Fibroblast of skin of left biceps (primary cell): ENCODE measurements at regions not wholly inside any gene's neighbourhood (a gene's known extent, or its start where the extent isn't known, plus 50 kb on each side); places are given as distances from the start of the nearest gene placed in this dataset.
"Not testable (repeated sequence)": the region's sequence is repeated elsewhere in the genome, so short reads cannot be mapped to it uniquely, and the experiment has no call there.

Source experiments
- DNase-seq, 2 experiments: peaks; one replicate each; pipeline ENCODE4 v3.0.0-alpha.2; 2013; ENCODE audit warnings: low read depth in 2 of 2

GRCh38 chr2:56801214-56801613 lies 617.4 kb downstream of the CCDC85A start:
- DNase-seq: no peak

- DNase-seq: peak; percentile 10 to 18
Observed at GRCh38 chr2:56801770-56802169, 618.0 kb downstream of the CCDC85A start.

- DNase-seq: no peak
Observed at GRCh38 chr2:56803596-56803995, 619.8 kb downstream of the CCDC85A start.

GRCh38 chr2:56806924-56807323 lies 623.1 kb downstream of the CCDC85A start:
- no peak for DNase-seq

DNA sequence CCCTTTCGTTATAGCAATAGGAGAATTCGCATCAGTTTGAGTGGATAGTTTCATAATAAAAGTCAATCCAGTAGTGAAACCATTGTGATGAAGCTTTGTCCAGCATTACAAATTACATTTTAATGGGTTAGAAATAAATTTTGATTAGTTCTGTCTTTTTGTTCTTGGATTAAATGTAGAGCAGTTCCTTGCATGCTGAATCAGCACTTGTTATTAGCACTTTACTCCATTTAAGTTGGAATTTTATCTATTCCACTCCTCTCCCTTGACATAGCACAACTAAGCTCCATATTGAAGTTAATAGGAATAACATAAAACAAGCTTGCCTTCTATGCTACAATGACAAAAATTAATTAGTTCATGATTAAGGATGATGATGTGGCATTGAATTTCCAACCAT lies 624.1 kb downstream of the CCDC85A start:
- DNase-seq: no peak

DNA sequence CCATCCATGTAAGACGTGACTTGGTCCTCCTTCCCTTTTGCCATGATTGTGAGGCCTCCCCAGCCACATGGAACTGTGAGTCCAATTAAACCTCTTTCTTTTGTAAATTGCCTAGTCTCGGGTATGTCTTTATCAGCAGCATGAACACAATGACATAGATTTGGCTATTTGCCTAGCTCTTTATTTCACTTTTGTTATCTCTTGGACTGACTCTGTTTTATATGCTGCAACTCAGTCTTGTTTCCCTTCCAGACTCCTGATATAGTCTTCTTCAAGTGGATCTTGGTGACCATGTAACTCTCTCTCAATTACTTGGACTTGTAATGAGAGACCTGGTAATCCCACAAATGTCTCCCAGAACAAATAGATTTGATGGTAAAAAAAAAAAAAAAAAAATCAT lies 627.6 kb downstream of the CCDC85A start:
- DNase-seq: no peak

- DNase-seq: no peak
Observed at GRCh38 chr2:56812432-56812831, 628.6 kb downstream of the CCDC85A start.

DNA sequence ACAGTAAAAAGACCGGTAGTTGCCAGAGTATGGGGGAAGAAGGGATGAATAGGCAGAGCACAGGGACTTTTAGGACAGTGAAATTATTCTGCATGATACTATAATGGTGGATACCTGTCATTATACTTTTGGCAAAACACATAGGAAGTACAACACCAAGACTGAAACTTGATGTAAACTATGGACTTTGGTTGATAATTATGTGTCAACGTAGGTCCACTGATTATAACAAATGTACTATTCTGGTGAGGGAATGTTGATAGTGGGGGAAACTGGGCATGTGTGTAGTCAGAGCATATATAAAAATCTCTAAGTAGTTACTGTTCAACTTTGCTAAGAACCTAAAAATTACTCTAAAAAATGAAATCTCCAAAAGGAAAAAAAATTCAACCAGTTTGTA lies 629.7 kb downstream of the CCDC85A start:
- no peak for DNase-seq

DNA sequence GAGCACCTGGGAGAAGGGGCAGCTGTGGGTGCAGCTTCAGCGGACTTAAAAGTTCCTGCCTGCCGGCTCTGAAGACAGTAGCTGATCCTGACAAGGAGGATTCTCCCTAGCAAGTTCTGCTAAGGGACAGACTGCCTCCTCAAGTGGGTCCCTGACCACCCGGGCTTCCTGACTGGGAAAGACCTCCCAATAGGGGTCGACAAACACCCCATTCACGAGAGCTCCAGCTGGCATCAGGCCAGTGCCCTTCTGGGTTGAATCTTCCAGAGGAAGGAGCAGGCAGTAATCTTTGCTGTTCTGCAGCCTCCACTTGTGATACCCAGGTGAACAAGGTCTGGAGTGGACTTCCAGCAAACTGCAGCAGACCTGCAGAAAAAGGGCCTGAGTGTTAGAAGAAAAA lies 632.9 kb downstream of the CCDC85A start:
- DNase-seq: no peak

DNA sequence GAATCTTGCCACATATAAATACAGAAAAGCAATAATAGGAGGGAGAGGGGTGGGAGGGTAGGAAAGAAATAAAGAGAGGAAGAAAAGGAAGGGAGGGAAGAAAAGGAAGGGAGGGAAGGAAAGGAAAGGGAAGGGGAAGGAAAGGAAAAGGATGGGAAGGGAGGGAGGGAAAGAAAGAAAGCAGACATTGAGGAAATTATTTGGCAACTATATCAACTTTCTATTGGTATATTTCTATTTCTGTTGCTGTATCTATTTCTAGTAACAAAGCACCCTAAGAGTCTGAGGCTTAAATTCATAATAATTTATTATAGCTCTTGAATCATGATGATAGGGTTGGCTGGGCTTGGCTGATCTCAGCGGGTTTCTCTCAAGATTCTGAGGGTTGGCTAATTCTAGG lies 648.0 kb downstream of the CCDC85A start:
- no peak for DNase-seq

DNA sequence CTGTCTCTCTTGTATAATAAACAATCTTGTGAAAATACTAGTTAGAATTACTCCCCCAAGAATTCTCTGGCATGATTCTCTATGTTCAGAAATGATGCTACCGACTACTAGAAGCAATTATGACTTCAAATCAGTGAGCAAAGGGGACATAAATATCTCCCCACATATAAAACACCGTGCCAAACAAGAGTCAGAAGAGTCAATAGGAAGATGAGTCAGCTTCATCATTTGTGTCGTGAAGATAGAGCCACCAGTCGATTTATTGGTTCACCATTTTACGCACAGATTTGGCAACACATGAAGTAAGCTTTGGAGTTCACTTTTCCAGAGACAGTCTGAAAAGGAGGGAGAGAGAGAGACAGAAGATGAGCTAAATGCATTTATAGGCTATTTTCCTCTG lies 650.9 kb downstream of the CCDC85A start:
- DNase-seq: no peak

GRCh38 chr2:56840009-56840408 lies 656.2 kb downstream of the CCDC85A start:
- DNase-seq: not testable (repeated sequence)

DNA sequence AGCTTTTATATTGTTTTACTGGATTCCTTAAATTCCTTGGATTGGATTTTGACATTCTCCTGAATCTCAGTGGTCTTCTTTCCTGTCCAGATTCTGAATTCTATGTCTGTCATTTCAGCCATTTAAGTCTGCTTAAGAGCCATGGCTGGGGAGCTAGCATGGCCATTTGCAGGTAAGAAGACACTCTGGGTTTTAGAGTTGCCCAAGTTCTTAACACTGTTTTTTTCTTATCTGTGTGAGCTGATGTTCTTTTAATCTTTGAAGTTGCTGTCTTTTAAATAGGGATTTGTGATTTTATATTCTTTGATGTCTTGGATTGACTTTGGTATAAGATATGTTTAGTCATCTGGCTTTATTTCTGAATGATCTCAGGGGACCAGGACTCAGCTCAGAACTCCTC lies 677.2 kb downstream of the CCDC85A start:
- no peak for DNase-seq

- no peak for DNase-seq
Observed at GRCh38 chr2:56871644-56872043, 687.9 kb downstream of the CCDC85A start.

GRCh38 chr2:56874717-56875116 lies 690.9 kb downstream of the CCDC85A start:
- no peak for DNase-seq

DNA sequence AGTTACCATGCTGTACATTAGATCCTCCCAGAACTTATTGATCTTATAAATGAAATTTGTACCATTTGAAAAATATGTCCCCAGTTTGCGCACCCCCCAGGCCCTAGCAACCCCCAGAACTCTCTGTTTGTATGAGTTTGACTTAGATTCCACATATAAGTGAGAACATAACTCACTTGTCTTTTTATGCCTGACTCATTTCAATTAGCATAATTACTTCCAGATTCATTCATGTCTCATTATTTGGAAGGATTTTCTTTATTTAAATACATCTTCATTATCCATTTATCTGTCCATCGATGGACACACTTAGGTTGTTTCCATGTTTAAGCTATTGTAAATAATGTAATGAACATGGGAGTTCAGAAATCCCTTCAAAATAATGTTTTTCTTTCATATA lies 705.9 kb downstream of the CCDC85A start:
- DNase-seq: no peak

- DNase-seq: no peak
Observed at GRCh38 chr2:56892382-56892781, 708.6 kb downstream of the CCDC85A start.

DNA sequence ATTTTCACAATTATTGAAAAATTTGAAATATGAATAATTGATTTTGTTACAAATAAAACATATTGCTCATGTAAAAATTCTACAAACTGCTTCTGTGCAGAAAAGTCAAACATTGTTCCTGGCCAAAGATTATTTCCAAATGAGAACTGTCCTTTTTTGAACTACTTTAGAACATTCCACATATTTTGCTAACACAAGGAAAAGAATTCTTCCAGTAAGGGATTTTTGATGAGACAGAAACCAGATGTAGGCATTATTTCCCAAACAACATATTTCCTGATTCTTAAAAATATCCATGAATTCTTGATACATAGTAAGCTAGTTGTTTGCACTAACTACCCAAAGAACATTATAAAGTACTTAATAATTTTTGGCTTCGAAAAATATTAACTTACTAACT lies 715.2 kb downstream of the CCDC85A start:
- DNase-seq: no peak

GRCh38 chr2:56912490-56912889 lies 728.7 kb downstream of the CCDC85A start:
- no peak for DNase-seq

DNA sequence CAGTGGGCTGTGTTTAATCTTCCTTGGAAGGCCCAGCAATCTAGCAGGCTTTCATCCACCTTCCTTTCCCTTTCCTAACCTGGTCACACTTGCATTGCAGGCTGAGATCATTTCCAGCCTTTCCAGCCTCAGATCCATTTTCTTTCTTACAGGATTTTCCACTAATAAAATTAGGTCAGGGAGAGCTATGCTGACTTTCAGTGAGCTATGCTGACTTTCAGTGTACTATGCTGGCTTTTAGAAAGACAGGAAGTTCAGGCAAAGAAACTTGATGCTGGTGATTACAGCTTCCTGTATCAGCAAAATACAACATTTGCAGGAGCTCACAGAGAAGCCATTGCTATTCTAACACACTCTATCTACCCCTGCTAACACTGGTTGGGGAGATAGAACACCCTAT lies 735.0 kb downstream of the CCDC85A start:
- no peak for DNase-seq

- DNase-seq: no peak
Observed at GRCh38 chr2:56933976-56934375, 750.2 kb downstream of the CCDC85A start.

GRCh38 chr2:56934866-56935265 lies 751.1 kb downstream of the CCDC85A start:
- no peak for DNase-seq

- no peak for DNase-seq
Observed at GRCh38 chr2:56940054-56940453, 756.3 kb downstream of the CCDC85A start.

DNA sequence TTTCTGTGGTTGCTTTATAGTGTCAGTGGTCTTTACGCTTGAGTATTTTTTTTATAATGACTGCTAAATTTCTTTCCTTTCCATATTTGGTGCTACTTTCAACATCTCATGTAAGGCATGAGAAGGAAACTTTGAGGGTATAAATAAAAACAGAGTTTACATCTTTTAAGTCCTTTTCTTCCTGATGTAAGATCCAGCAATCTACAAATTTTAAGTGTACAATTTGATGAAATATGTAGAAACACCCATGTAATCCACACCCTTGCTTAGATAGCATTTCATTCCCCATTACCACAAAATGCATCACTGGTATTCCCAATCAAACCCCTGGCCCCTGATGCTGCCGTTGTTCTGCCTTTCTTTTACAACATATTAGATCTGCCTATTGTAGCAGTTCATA lies 769.1 kb downstream of the CCDC85A start:
- no peak for DNase-seq

DNA sequence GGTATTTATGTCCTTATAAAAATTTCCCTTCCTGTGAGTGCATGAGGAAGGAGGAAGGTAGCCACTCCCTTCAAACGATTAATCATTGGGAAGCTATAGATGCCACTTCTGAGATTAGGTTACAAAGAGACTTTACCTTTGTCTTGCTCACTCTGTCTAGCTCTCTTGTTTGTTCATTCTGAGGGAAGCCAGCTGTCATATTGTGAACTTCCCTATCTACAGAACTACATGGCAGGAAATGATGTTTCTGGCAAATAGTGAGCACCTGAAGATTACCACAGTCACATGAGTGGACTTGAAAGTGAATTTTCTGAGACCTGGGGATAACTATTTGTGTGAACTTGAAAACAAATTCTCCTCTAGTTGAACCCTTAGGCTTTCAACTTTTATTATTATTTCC lies 776.8 kb downstream of the CCDC85A start:
- no peak for DNase-seq
